HEK293 (cell line): ENCODE measurements at regions not wholly inside any gene's neighbourhood (a gene's known extent, or its start where the extent isn't known, plus 50 kb on each side); places are given as distances from the start of the nearest gene placed in this dataset.

Experiments
- KLF1 ChIP-seq: fragments of 450-650 bp; formaldehyde crosslinking; IDR thresholded peaks from 2 replicates; pipeline ENCODE4 v1.5.1; 2016; ENCODE audit warnings: missing biosample characterization, missing genetic modification characterization
- KLF8 ChIP-seq: fragments of 450-650 bp; formaldehyde crosslinking; IDR thresholded peaks from 2 replicates; pipeline ENCODE4 v1.5.1; 2016; ENCODE audit warnings: missing biosample characterization, missing genetic modification characterization
- MEIS1 ChIP-seq: sonication (generic); formaldehyde crosslinking; IDR thresholded peaks from 2 replicates; pipeline ENCODE4 v1.8.1; 2022; ENCODE audit warnings: missing genetic modification reagents, mild to moderate bottlenecking, borderline replicate concordance
- MZF1 ChIP-seq: fragments of 450-650 bp; formaldehyde crosslinking; IDR thresholded peaks from 2 replicates; pipeline ENCODE4 v1.5.1; 2017; ENCODE audit warnings: missing biosample characterization, missing genetic modification characterization, borderline replicate concordance
- YY1 ChIP-seq: fragments of 450-650 bp; formaldehyde crosslinking; IDR thresholded peaks from 2 replicates; pipeline ENCODE4 v1.5.1; 2018; ENCODE audit warnings: missing biosample characterization, missing genetic modification characterization
- ZBTB8A ChIP-seq: fragments of 450-650 bp; formaldehyde crosslinking; IDR thresholded peaks from 2 replicates; pipeline ENCODE4 v1.5.1; 2016; ENCODE audit warnings: missing biosample characterization, missing genetic modification characterization
- ZNF132 ChIP-seq: fragments of 450-650 bp; formaldehyde crosslinking; IDR thresholded peaks from 2 replicates; pipeline ENCODE4 v1.5.1; 2017; ENCODE audit warnings: missing biosample characterization, missing genetic modification characterization, borderline replicate concordance
- ZNF843 ChIP-seq: fragments of 450-650 bp; formaldehyde crosslinking; IDR thresholded peaks from 2 replicates; pipeline ENCODE4 v1.5.1; 2016; ENCODE audit warnings: missing biosample characterization, missing genetic modification characterization
- TF ChIP-seq, protein P1 (sequence below): fragments of 450-650 bp; formaldehyde crosslinking; IDR thresholded peaks from 2 replicates; pipeline ENCODE4 v1.5.1; 2016; ENCODE audit warnings: missing biosample characterization, missing genetic modification characterization, low read depth
- TF ChIP-seq, protein P2 (sequence below): fragments of 450-650 bp; formaldehyde crosslinking; IDR thresholded peaks from 2 replicates; pipeline ENCODE4 v1.5.1; 2016; ENCODE audit warnings: missing biosample characterization, missing genetic modification characterization

GRCh38 chr6:141140905-141141304, 991.8 kb upstream of the GJE1 start:
- TF ChIP-seq MEIS1 (CRISPR knock-in tag) (no peak), ZBTB8A (no peak), MZF1 (tag by site-specific recombination) (no peak), KLF1 (tag by site-specific recombination) (no peak), ZNF843 (no peak), KLF8 (tag by site-specific recombination) (no peak), ZNF132 (tag by site-specific recombination) (no peak), YY1 (tag by site-specific recombination) (no peak)
- TF ChIP-seq, protein P1, sequence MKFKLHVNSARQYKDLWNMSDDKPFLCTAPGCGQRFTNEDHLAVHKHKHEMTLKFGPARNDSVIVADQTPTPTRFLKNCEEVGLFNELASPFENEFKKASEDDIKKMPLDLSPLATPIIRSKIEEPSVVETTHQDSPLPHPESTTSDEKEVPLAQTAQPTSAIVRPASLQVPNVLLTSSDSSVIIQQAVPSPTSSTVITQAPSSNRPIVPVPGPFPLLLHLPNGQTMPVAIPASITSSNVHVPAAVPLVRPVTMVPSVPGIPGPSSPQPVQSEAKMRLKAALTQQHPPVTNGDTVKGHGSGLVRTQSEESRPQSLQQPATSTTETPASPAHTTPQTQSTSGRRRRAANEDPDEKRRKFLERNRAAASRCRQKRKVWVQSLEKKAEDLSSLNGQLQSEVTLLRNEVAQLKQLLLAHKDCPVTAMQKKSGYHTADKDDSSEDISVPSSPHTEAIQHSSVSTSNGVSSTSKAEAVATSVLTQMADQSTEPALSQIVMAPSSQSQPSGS (tag by site-specific recombination) = no peak
- TF ChIP-seq, protein P2, sequence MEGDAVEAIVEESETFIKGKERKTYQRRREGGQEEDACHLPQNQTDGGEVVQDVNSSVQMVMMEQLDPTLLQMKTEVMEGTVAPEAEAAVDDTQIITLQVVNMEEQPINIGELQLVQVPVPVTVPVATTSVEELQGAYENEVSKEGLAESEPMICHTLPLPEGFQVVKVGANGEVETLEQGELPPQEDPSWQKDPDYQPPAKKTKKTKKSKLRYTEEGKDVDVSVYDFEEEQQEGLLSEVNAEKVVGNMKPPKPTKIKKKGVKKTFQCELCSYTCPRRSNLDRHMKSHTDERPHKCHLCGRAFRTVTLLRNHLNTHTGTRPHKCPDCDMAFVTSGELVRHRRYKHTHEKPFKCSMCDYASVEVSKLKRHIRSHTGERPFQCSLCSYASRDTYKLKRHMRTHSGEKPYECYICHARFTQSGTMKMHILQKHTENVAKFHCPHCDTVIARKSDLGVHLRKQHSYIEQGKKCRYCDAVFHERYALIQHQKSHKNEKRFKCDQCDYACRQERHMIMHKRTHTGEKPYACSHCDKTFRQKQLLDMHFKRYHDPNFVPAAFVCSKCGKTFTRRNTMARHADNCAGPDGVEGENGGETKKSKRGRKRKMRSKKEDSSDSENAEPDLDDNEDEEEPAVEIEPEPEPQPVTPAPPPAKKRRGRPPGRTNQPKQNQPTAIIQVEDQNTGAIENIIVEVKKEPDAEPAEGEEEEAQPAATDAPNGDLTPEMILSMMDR = no peak
